IMR-90 (cell line): ENCODE measurements at regions not wholly inside any gene's neighbourhood (a gene's known extent, or its start where the extent isn't known, plus 50 kb on each side); places are given as distances from the start of the nearest gene placed in this dataset.

Source experiments
- ATAC-seq: fragments of 200-7000 bp; cut with Tn5 transposase; 2 replicates; pipeline ENCODE4 v1.9.1; 2020; ENCODE audit warnings: low read depth, mild to moderate bottlenecking, moderate library complexity
- BruUV-seq: library from RNA; stranded (reverse); fragments of 400-500 nt; replicated peaks from 2 replicates; lab custom pipeline; 2021; lab: Mats Ljungman, UMichigan
- CTCF ChIA-PET: fragments of 300-600 bp; formaldehyde crosslinking; extraction: SDS; loops from one replicate; lab custom pipeline; 2021; ENCODE audit warnings: antibody characterized with exemption; lab: Yijun Ruan, JAX
- POLR2A ChIA-PET: fragments of 300-600 bp; sonication (Branson Sonifier 250); formaldehyde crosslinking; loops from one replicate; lab custom pipeline; 2022; ENCODE audit warnings: antibody characterized with exemption; ENCODE audit not compliant: unreplicated experiment; lab: Charles Lee
- DNase-seq: peaks from one replicate; pipeline ENCODE4 v3.0.0; 2013
- H2AFZ ChIP-seq: replicated peaks from 2 replicates; pipeline ENCODE3; 2013; ENCODE audit warnings: low read length, mild to moderate bottlenecking; ENCODE audit not compliant: poor library complexity
- H2AK5ac ChIP-seq: 2 replicates; pipeline ENCODE4 v1.6.1; 2013; ENCODE audit warnings: low read depth, low read length, inconsistent platforms
- H2AK9ac ChIP-seq: replicated peaks from 2 replicates; pipeline ENCODE3; 2013; ENCODE audit warnings: mild to moderate bottlenecking, low read depth, low read length, moderate library complexity; ENCODE audit not compliant: poor library complexity
- H2BK120ac ChIP-seq: 2 replicates; pipeline ENCODE4 v1.6.1; 2013; ENCODE audit warnings: low read depth, low read length, inconsistent platforms
- H2BK15ac ChIP-seq: 3 replicates; pipeline ENCODE4 v1.6.1; 2013; ENCODE audit warnings: low read depth, low read length, inconsistent platforms
- H2BK20ac ChIP-seq: 2 replicates; pipeline ENCODE4 v1.6.1; 2013; ENCODE audit warnings: low read depth, mild to moderate bottlenecking, inconsistent platforms, low read length, moderate library complexity
- H2BK5ac ChIP-seq: 2 replicates; pipeline ENCODE4 v1.6.1; 2013; ENCODE audit warnings: mild to moderate bottlenecking, low read depth, low read length, inconsistent platforms; ENCODE audit not compliant: poor library complexity, severe bottlenecking
- H3K14ac ChIP-seq: replicated peaks from 2 replicates; pipeline ENCODE4 v1.6.1; 2013; ENCODE audit warnings: low read depth, low read length, inconsistent platforms
- H3K18ac ChIP-seq: 2 replicates; pipeline ENCODE4 v1.6.1; 2013; ENCODE audit warnings: low read depth, low read length, control low read depth
- H3K23ac ChIP-seq: 2 replicates; pipeline ENCODE4 v1.6.1; 2013; ENCODE audit warnings: low read depth, low read length, inconsistent platforms
- H3K27ac ChIP-seq: 2 replicates; pipeline ENCODE4 v1.5.1; 2013; ENCODE audit warnings: mild to moderate bottlenecking, control low read depth, low read length; ENCODE audit not compliant: insufficient read depth
- H3K27me3 ChIP-seq: 2 replicates; pipeline ENCODE4 v1.6.1; 2013; ENCODE audit warnings: low read length; ENCODE audit not compliant: control insufficient read depth, insufficient read depth
- H3K36me3 ChIP-seq: 2 replicates; pipeline ENCODE4 v1.6.1; 2013; ENCODE audit warnings: low read length, mixed read lengths; ENCODE audit not compliant: control insufficient read depth, insufficient read depth
- H3K4ac ChIP-seq: 2 replicates; pipeline ENCODE4 v1.6.1; 2013; ENCODE audit warnings: low read depth, low read length, inconsistent platforms
- H3K4me1 ChIP-seq: 2 replicates; pipeline ENCODE4 v1.6.1; 2013; ENCODE audit warnings: low read length, mixed read lengths; ENCODE audit not compliant: control insufficient read depth, insufficient read depth
- H3K4me2 ChIP-seq: 2 replicates; pipeline ENCODE4 v1.6.1; 2013; ENCODE audit warnings: low read depth, mild to moderate bottlenecking, control low read depth, low read length, moderate library complexity
- H3K4me3 ChIP-seq: 2 replicates; pipeline ENCODE4 v1.5.1; 2013; ENCODE audit warnings: low read depth, mild to moderate bottlenecking, control low read depth, low read length, moderate library complexity; ENCODE audit not compliant: insufficient read depth
- H3K56ac ChIP-seq: 2 replicates; pipeline ENCODE4 v1.6.1; 2013; ENCODE audit warnings: low read length, inconsistent platforms; ENCODE audit not compliant: insufficient read depth; ENCODE audit errors: extremely low read depth
- H3K79me1 ChIP-seq, 2 experiments: 2 replicates each; pipeline ENCODE4 v1.6.1; 2013; ENCODE audit warnings: low read length in 2 of 2, inconsistent platforms in 1 of 2, low read depth in 1 of 2
- H3K9ac ChIP-seq: 2 replicates; pipeline ENCODE4 v1.6.1; 2013; ENCODE audit warnings: low read depth, low read length, control low read depth
- H3K9me1 ChIP-seq: 2 replicates; pipeline ENCODE4 v1.6.1; 2013; ENCODE audit warnings: low read length, inconsistent platforms; ENCODE audit not compliant: insufficient read depth
- H3K9me3 ChIP-seq: 2 replicates; pipeline ENCODE4 v1.6.1; 2013; ENCODE audit warnings: low read length; ENCODE audit not compliant: control insufficient read depth, insufficient read depth
- H4K20me1 ChIP-seq: 2 replicates; pipeline ENCODE4 v1.6.1; 2013; ENCODE audit warnings: low read length, inconsistent platforms; ENCODE audit not compliant: insufficient read depth
- H4K5ac ChIP-seq: 2 replicates; pipeline ENCODE4 v1.6.1; 2013; ENCODE audit warnings: mild to moderate bottlenecking, low read depth, low read length, control low read depth
- H4K8ac ChIP-seq, 2 experiments: 2 replicates each; pipeline ENCODE4 v1.6.1; 2013; ENCODE audit warnings: low read depth in 2 of 2, low read length in 2 of 2, control low read depth in 1 of 2, inconsistent platforms in 1 of 2
- H4K91ac ChIP-seq: 2 replicates; pipeline ENCODE4 v1.6.1; 2013; ENCODE audit warnings: low read depth, low read length, inconsistent platforms; ENCODE audit not compliant: insufficient read depth
- CEBPB ChIP-seq: IDR thresholded peaks from 2 replicates; pipeline ENCODE4 v1.6.1; 2012; ENCODE audit warnings: low read depth, low read length, improper control_type of control experiment
- CHD1 ChIP-seq: IDR thresholded peaks from 2 replicates; pipeline ENCODE4 v1.6.1; 2012; ENCODE audit warnings: low read depth, low read length, improper control_type of control experiment
- ELK1 ChIP-seq: fragments of 150-350 bp; IDR thresholded peaks from 2 replicates; pipeline ENCODE4 v1.6.1; 2016; ENCODE audit warnings: low read depth, mild to moderate bottlenecking, low read length, moderate library complexity, borderline replicate concordance
- MAFK ChIP-seq: IDR thresholded peaks from 2 replicates; pipeline ENCODE4 v1.6.1; 2012; ENCODE audit warnings: low read depth, low read length, improper control_type of control experiment
- MAZ ChIP-seq: IDR thresholded peaks from 2 replicates; pipeline ENCODE4 v1.6.1; 2012; ENCODE audit warnings: low read depth, mild to moderate bottlenecking, low read length, improper control_type of control experiment, moderate library complexity, borderline replicate concordance
- MXI1 ChIP-seq: IDR thresholded peaks from 2 replicates; pipeline ENCODE4 v1.6.1; 2012; ENCODE audit warnings: low read depth, mild to moderate bottlenecking, low read length, moderate library complexity, borderline replicate concordance
- POLR2A ChIP-seq: IDR thresholded peaks from 2 replicates; pipeline ENCODE4 v1.6.1; 2012; ENCODE audit warnings: mild to moderate bottlenecking, low read depth, low read length
- RAD21 ChIP-seq: IDR thresholded peaks from 2 replicates; pipeline ENCODE4 v1.6.1; 2012; ENCODE audit warnings: low read length, improper control_type of control experiment
- SMC3 ChIP-seq: fragments of 150-350 bp; IDR thresholded peaks from 2 replicates; pipeline ENCODE4 v1.6.1; 2016; ENCODE audit warnings: low read depth, mild to moderate bottlenecking, antibody characterized with exemption, low read length, moderate library complexity
- dilution Hi-C: fragments of 300-500 bp; cut with HindIII; formaldehyde crosslinking; loops from one replicate; pipeline ENCODE4 v1.14.3; 2018; ENCODE audit warnings: low sequenced_read_pairs; ENCODE audit not compliant: unreplicated experiment
- in situ Hi-C: fragments of 300-500 bp; cut with MboI; formaldehyde crosslinking; loops from 3 replicates; pipeline ENCODE4 v1.14.3; 2019; ENCODE audit warnings: low sequenced_read_pairs, inconsistent platforms, mixed read lengths
- intact Hi-C: fragments of 100-400 bp; cut with micrococcal nuclease; formaldehyde crosslinking; loops from 2 replicates; pipeline ENCODE4 v1.10.0; 2022
- TF ChIP-seq, protein P1 (sequence below): conservative IDR thresholded peaks from 2 replicates; pipeline ENCODE4 v1.5.1; 2012; ENCODE audit warnings: mild to moderate bottlenecking, low read depth, low read length, improper control_type of control experiment

GRCh38 chr6:71400852-71401251 is 112.2 kb downstream of the OGFRL1 start:
- Histone ChIP-seq H4K20me1 (no peaks in the 10 kb centered on the region), H3K9me3 (no peaks in the 10 kb centered on the region), H2AK5ac (no peak overlapping the region), H3K14ac (no peak overlapping the region), H3K9ac (no peak overlapping the region), H2AFZ (no peak overlapping the region), H3K4me3 (no peak overlapping the region), H3K23ac (no peak overlapping the region), H2AK9ac (no peak overlapping the region), H3K18ac (no peak overlapping the region), H4K91ac (no peak overlapping the region), H2BK20ac (no peak overlapping the region), H2BK120ac (peak overlapping the region; percentile 49; the same call in 1 of the 2 replicates), H3K56ac (no peak overlapping the region), H4K8ac (0 out of 4 replicates have a peak overlapping the region, but pooled peaks of 1 of the 2 experiments have one; percentile 60), H4K5ac (no peak overlapping the region), H3K27ac (no peak overlapping the region), H3K4me1 (peaks cover 12% of the 10 kb centered on the region), H2BK5ac (no peak overlapping the region), H3K36me3 (peaks cover 4% of the 10 kb centered on the region), H3K27me3 (no peaks in the 10 kb centered on the region), H3K4ac (no peak overlapping the region), H3K79me1 (peaks cover 12 to 38% of the 10 kb centered on the region in 2 experiments), H3K9me1 (peaks cover 10% of the 10 kb centered on the region), H2BK15ac (no peak overlapping the region), H3K4me2 (no peak overlapping the region)
- ChIA-PET POLR2A (no interaction called here), CTCF (no interaction called here)
- peak; percentile 29 for DNase-seq
- dilution Hi-C loops: no loop called here
- BruUV-seq: no TSS peak
- in situ Hi-C loops: no loop called here
- TF ChIP-seq MXI1 (no peak), MAZ (no peak), MAFK (no peak), CEBPB (no peak), RAD21 (no peak), ELK1 (no peak), POLR2A (no peak), SMC3 (no peak), CHD1 (no peak)
- TF ChIP-seq, protein P1, sequence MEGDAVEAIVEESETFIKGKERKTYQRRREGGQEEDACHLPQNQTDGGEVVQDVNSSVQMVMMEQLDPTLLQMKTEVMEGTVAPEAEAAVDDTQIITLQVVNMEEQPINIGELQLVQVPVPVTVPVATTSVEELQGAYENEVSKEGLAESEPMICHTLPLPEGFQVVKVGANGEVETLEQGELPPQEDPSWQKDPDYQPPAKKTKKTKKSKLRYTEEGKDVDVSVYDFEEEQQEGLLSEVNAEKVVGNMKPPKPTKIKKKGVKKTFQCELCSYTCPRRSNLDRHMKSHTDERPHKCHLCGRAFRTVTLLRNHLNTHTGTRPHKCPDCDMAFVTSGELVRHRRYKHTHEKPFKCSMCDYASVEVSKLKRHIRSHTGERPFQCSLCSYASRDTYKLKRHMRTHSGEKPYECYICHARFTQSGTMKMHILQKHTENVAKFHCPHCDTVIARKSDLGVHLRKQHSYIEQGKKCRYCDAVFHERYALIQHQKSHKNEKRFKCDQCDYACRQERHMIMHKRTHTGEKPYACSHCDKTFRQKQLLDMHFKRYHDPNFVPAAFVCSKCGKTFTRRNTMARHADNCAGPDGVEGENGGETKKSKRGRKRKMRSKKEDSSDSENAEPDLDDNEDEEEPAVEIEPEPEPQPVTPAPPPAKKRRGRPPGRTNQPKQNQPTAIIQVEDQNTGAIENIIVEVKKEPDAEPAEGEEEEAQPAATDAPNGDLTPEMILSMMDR: no peak
- ATAC-seq: no peak
- intact Hi-C loops: no loop called here
